A673 (cell line): ENCODE measurements at regions not wholly inside any gene's neighbourhood (a gene's known extent, or its start where the extent isn't known, plus 50 kb on each side); places are given as distances from the start of the nearest gene placed in this dataset.

Source experiments
- CTCF ChIP-seq: fragments of 300-800, 200-600 bp; sonication (generic); conservative IDR thresholded peaks from 2 replicates; pipeline ENCODE4 v1.5.1; 2017; ENCODE audit warnings: low read depth, mild to moderate bottlenecking, antibody characterized with exemption, low read length, moderate library complexity, mixed read lengths
- EZH2 ChIP-seq: fragments of 200-600 bp; sonication (generic); IDR thresholded peaks from 2 replicates; pipeline ENCODE4 v1.6.1; 2017; ENCODE audit warnings: borderline replicate concordance, low read depth, mild to moderate bottlenecking, mixed read lengths, antibody characterized with exemption, low read length; ENCODE audit not compliant: poor library complexity, severe bottlenecking

DNA sequence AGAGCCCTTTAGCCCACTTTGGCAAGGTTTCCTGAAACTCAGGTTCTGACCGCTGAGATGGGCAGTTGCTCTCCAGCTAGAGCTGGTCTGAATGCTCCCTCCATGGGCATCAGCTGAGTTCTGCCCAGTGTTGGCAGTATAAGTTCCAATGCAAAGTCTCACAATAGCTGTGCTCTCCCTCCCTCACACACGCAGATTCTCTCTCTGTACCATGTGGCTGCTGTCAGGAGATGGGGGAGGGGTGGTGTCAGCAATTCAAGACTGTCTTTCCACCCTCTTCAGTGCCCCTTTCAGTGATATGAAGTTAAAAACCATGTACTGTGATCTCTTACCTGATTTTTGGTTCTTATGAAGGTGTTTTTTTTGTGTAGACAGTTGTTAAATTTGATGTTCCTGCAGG lies 164.3 kb upstream of the PLEKHA5 start:
- TF ChIP-seq CTCF = no peak
- TF ChIP-seq EZH2 = no peak
